ENCODE measurements at regions not wholly inside any gene's neighbourhood (a gene's known extent, or its start where the extent isn't known, plus 50 kb on each side); places are given as distances from the start of the nearest gene placed in this dataset.
"Not testable (repeated sequence)": the region's sequence is repeated elsewhere in the genome, so short reads cannot be mapped to it uniquely, and the experiment has no call there.

DNA sequence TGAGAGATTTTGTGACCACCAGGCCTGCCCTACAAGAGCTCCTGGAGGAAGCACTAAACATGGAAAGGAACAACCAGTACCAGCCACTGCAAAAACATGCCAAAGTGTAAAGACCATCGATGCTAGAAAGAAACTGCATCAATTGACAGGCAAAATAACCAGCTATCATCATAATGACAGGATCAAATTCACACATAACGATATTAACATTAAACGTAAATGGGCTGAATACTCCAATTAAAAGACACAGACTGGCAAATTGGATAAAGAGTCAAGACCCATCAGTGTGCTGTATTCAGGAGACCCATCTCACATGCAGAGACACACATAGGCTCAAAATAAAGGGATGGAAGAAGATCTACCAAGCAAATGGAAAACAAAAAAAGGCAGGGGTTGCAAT, 182.4 kb downstream of the PRELID2 start:
- DNase-seq = not testable (repeated sequence)

GRCh38 chr5:145647137-145647536, 188.0 kb downstream of the PRELID2 start:
- not testable (repeated sequence) for DNase-seq

- DNase-seq = not testable (repeated sequence)
Observed at GRCh38 chr5:145643214-145643613, 191.9 kb downstream of the PRELID2 start.

GRCh38 chr5:145637396-145637795, 197.7 kb downstream of the PRELID2 start:
- no peak for DNase-seq

- no peak for DNase-seq
Observed at GRCh38 chr5:145636371-145636770, 198.8 kb downstream of the PRELID2 start.

GRCh38 chr5:145633474-145633873, 201.7 kb downstream of the PRELID2 start:
- no peak for DNase-seq

DNA sequence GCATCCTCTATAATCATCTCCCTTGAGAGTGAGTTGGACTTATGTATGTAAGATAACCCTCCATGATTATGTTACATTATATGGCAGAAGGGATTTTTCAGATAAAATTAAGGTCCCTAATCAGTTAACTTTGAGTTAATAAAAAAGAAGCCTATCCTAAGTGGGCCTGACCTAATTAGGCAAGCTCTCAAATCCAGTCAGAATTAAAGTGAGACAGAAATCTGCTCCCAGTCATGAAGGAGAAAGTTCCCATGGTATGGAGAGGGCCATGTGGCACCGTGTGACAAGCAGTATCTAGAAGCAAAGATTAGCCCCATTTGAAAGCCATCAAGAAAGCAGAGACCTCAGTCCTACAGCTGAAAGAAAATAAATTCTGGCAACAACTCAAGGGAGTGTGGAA, 202.4 kb downstream of the PRELID2 start:
- DNase-seq = no peak

DNA sequence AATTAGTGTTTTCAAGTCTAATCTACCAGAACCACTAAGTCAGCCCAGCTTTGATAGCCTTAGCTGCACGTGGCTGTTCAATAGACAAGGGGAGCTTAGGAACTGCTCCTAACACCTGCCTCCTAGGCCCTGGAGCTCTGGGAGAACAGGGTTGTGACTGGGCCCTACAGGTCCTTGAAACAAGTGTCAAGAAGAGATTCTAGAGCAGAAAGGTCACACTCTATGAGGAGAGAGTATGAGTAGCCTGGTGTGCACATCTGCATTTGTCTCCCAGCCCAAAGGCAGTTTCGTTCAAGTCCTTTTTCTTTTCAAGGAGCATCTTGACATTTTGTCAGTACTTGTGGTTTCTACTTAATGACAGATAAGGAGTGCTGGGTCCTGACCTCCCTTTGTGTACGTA, 206.1 kb downstream of the PRELID2 start:
- no peak for DNase-seq

- DNase-seq = no peak
Observed at GRCh38 chr5:145628525-145628924, 206.6 kb downstream of the PRELID2 start.

- DNase-seq = no peak
Observed at GRCh38 chr5:145619806-145620310, 215.3 kb downstream of the PRELID2 start.

GRCh38 chr5:145616739-145617138, 218.4 kb downstream of the PRELID2 start:
- not testable (repeated sequence) for DNase-seq

DNA sequence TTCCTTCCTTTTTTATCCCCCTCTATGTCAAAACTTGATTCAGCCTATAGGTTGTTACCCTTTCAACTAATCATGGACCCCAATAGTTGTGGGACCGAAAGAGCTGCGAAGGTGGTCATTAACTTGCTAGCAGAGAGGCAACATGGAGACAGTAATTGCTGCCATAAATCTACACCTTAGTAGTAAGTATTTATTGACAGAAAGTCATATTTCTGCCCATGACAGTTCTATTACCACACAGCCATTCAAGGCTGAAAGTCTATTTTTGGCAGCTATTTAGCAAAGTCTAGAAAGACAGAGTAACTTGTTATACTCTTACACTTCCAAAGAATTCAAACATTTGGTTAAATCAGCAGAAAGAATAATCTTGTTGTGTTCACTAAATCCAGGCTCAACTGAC, 236.2 kb downstream of the PRELID2 start:
- no peak for DNase-seq

DNA sequence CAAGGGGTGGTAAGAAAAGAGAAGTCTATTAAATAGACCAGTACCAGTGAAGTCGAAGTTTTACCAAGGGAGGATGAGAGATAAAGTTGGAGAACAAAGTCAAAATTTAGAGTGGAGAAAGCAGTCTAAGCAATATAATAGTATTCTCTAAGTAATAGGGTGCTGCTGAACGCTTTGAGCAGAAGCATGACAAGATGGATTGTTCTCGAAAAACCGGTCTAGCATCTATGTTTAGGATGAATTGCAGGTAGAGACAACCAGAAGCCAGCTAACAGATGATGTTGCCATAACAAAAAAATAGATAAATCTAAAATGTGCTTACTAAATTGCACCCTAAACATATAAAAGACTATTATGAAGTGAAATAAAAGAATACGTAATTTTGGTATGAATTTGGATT, 237.0 kb downstream of the PRELID2 start:
- DNase-seq = peak; percentile 1

- DNase-seq = no peak
Observed at GRCh38 chr5:145591578-145591977, 243.6 kb downstream of the PRELID2 start.

- DNase-seq = no peak
Observed at GRCh38 chr5:145589063-145589462, 246.1 kb downstream of the PRELID2 start.

GRCh38 chr5:145588558-145588957, 246.6 kb downstream of the PRELID2 start:
- DNase-seq = no peak

- DNase-seq = no peak
Observed at GRCh38 chr5:145588113-145588512, 247.0 kb downstream of the PRELID2 start.

- no peak for DNase-seq
Observed at GRCh38 chr5:145587710-145588109, 247.4 kb downstream of the PRELID2 start.

GRCh38 chr5:145587308-145587672, 247.9 kb downstream of the PRELID2 start:
- DNase-seq = no peak

DNA sequence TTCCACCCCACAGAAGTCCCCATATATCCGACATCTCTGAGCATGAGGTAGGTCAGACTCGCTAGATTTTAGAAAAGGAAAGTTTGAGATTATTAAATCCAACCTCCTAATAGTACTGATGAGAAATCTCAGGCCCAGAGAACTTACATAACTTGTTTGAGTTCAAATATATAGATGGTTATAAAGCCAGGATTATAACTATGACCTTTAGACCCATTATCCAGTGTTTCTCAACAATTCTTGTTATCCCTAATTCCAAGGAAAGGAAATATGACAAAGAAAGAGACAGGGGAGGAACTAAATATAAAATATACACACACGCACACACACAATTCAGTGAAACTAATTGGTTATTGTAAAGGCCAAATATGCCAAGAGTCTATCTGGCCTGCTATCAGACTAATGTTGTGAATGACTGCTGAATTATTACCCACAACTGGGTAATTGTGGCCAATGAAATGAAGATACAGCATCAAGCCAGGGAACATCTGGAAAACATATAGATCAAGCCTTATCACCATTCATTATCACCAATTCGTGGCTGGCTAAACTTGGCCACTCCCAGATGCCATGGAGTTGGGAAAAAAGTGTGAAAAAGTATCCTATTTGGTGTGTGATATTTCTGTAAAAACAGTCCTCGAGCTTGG, 248.4 kb downstream of the PRELID2 start:
- DNase-seq = no peak

- no peak for DNase-seq
Observed at GRCh38 chr5:145585443-145586148, 249.5 kb downstream of the PRELID2 start.

- no peak for DNase-seq
Observed at GRCh38 chr5:145579301-145579700, 255.8 kb downstream of the PRELID2 start.

DNA sequence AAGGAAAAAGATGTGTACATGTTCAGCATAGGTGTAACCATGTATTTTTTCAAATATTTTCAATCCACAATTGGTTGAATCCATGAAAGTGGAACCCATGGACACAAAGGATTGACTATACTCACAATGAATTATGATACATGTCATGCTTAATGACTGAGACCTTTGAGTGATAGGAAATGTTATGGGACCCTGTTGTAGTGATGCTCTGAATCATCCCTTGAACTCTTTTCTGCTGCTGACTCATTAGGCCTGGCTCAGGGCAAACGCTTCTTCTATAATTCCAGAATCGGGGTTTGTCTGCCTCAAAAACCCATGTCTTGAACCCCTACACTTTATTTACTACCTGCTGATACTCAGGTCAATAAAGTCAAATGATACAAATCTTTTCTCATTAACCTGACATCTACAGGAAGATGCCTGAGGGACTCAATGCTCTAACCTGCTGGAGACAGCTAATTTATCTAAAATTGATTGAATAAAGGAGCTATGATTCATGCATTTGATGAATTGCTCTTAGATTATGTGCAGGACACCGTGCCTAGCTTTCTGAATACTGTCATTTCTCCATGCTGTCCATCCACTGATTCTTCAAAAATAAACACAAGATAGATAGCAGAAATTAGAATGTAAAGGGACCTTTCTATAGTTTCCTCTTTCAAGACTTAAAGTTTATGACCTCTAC, 260.1 kb downstream of the PRELID2 start:
- DNase-seq = no peak

DNA sequence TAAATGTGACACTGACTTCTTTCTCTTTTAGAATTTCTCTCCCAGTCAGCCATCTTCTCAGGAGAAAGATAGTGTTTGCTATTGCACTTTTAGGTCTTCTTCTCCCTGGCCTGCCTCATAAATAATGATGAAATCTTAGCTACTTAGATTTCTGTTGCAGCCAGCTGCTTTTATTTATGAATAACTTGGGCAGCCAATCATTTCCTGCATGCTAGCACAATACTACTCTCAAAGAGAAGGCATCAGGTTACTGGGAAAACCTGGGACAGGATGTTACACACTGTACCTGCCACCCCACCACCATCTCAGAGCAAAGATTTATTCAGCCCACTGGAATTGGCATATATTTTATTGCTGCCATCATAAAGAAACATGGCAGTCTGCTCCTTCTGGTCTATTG, 266.6 kb downstream of the PRELID2 start:
- peak; percentile 23 for DNase-seq
